Adrenal gland (tissue), 5 donors: ENCODE measurements at regions not wholly inside any gene's neighbourhood (a gene's known extent, or its start where the extent isn't known, plus 50 kb on each side); places are given as distances from the start of the nearest gene placed in this dataset.

Source experiments
- CTCF ChIP-seq, 6 experiments: fragments of 450-650 bp in 4 of 6; fragments of 200-600 bp in 2 of 6; sonication (generic) in 1 of 6; IDR thresholded peaks; 1 replicate in 5 of 6; 2 replicates in 1 of 6; pipeline versions ENCODE4 v1.5.1 to v1.8.0; 2016 to 2021; ENCODE audit warnings: antibody characterized with exemption in 6 of 6, mild to moderate bottlenecking in 2 of 6, moderate library complexity in 1 of 6
- POLR2A ChIP-seq, 2 donors: fragments of 450-650 bp; IDR thresholded peaks; one replicate each; pipeline ENCODE4 v1.6.1; 2017; ENCODE audit warnings: antibody characterized with exemption in 2 of 2, mild to moderate bottlenecking in 2 of 2, moderate library complexity in 1 of 2
- donor health status: DM: no; HTN: no; CAD: no.

- TF ChIP-seq CTCF (IDR thresholded peaks at IDR 0.05) (no peak), POLR2A (IDR thresholded peaks at IDR 0.05) (no peak)
These were observed 101.3 kb upstream of the CACNA2D3 start for GRCh38 chr3:54021071-54021470.
